NCI-H748 (cell line): ENCODE measurements at regions not wholly inside any gene's neighbourhood (a gene's known extent, or its start where the extent isn't known, plus 50 kb on each side); places are given as distances from the start of the nearest gene placed in this dataset.
"Not testable (repeated sequence)": the region's sequence is repeated elsewhere in the genome, so short reads cannot be mapped to it uniquely, and the experiment has no call there.

ENCODE experiments used
- DNase-seq: peaks from one replicate; lab custom pipeline; 2025; ENCODE audit not compliant: unreplicated experiment; lab: John Stamatoyannopoulos, UW

DNA sequence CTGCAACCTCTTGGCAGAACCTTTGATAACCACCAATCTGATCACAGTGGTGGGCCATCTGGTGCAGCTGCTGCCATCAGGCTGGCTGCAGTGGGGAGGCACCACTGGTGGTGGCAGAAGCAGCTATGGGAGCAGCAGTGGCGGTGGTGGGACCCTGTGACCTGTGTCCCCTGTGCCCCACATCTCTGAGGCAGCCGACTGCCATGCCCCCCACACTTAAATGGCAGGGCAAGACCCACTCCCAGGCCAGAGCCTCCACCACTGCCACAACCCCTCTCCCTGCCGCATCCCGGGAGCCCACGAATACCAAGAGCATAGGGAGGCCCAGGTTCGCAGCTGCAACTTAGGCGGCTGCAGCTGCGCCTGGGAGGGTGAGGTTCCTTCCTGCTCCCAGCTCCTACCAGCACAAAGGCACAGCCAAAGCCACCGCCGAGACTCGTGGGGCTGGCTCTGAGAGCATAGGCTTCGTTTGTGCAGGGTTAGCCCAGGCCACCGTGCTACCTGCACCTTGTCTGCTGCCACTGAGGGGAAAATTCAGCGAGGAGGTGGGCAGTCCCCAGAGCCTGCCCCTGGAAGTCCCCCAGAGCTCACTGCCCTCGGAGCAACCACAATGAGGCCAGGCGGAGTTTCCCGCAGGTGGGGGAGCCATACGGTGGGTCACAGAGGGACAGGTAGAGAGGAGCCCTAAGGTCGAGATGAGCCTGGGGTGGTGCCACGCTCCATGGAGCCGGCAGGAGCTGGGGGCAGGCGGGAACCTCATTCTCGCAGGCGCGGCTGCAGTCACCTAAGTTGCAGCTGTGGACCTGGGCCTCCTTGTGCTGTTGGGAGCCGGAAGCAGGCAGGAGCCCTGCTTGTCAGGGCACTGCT is 518.7 kb downstream of the RWDD3 start:
- no peak for DNase-seq

DNA sequence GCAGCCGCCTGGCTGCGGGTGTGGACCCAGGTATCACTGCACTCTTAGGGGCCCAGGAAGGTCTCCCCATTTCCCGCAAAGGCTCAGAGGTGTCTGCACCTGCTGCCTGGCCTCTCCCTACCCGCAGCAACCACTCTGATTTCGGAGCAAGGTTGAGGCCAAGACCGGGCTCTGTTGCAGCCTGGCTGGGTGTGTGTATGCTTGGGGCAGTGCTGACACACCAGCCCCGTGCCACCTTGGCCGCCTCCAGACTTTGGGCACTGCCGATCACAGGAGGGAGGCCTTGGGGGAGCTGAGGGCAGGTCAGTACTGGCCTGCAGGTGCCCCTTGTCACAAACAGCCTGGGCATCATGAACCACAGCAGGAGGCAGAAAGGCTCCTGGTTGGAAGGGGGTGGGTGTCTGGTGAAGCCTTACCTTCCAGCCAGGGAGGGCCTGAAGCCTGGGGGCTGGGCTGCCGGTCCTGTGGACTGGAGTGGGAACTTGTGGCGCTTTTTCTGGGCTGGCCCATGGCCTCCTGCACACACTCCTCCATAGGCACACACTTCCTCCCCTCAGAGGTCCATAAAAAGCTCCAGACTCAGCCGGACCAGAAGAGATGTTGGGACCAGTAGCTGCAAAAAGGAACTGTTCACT is 519.5 kb downstream of the RWDD3 start:
- no peak for DNase-seq

DNA sequence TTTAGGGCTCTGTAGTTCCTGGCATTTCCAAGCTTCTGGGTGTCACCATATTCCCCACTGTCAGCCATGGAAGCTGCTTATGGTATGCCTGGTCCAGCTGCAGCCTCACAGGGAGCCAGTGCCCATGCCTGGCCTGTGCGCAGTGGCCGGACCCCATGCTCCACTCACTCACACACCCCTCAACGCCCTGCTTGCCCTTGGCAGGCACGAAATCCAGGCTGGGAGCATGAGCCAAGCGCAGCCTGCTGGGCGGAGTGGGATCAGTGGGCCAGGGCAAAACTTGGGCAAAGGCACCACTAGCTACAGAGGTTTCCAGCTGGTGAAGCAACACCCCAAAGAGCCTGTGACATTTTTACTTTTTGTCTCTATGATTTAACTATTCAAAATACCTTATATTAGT is 520.4 kb downstream of the RWDD3 start:
- no peak for DNase-seq

DNA sequence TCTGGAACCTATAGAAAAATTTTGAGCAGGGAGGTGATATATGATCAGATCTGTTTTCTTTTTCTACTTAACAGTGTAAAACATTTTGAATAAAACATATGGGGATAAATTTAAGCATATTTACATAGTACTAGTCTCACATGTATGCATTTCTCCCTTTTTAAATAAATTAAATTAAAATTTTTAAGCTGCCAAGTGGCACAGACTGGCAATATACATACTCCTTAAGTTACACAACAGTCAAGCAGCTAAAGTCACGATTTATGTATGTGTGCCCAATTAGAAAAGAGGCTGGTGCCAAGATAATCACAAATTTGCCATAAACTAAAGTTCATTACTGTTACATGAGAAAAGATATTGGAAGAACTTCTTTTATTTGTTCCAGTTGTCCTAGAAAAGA is 532.0 kb downstream of the RWDD3 start:
- DNase-seq = no peak

DNA sequence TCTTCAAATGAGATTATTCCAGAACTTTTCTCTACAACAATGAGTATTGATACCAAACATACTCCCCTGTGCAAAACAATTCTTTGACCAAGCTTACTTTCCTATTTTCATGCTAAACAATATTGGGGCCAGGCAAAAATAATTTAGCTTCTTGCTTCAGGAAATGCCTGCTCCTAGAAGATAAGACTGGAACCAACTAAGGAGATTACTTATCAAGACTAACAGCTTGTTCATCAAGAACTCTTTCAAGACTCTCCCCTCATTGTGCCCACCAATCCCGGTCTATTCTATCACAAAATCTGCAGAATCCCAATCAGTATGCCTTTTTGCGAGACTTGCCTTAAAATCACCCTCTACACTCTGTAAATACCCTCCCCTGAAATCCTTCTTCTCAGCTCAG is 536.6 kb downstream of the RWDD3 start:
- no peak for DNase-seq

DNA sequence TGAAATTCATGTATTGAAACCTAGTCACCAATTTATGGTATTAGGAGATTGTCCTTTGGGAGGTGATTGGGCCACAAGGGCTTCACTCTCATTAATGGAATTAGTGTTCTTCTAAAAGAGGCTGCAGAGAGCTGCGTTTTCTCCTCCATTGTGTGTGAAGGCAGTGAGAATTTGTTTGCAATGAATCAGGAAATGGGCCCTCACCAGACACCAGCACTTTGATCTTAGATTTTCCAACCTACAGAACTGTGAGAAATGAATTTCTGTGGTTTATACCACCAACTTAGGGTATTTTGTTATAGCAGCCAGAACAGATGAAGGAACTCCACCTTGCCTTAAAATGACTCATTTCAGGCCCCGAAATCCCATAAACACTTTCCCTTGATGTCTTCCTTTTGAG is 544.2 kb downstream of the RWDD3 start:
- DNase-seq = no peak

DNA sequence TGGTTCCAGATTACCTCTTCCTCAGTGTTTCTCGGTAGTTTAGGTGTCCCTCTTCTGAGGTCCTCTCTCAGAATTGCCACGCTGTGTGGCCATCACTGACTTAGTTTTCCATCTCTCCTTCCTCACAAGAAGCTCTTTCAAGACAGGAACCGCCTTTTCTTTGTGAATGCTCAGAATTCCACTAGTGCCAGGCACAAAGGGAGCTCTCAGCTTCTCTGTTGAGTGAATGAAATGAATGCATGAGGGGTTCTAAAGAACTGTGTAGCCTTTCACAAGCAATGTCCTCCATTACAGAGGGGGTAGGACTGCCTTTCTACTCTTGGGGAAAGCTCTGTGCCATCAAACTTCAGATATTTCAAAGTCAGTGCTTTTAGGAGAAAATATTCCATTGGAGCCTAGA is 546.8 kb downstream of the RWDD3 start:
- no peak for DNase-seq

DNA sequence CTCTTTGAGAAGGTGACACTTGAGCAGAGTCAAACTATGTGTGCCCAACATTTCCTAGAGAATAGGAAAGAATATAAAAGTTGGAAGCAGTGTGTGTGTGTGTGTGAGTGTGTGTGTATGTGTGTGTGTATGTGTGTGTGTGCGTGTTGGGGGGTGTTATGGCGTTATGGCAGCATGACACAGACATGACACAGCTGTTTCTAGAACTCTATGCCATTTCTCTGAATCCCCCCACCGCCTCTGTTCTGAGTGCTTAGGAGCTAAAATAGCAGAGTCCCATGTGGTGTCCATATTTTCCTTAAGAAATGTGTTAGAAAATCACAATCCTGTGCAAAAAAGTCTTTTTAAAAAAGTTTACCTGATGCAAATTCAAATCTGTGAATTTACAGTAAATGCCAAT is 556.1 kb downstream of the RWDD3 start:
- no peak for DNase-seq

DNA sequence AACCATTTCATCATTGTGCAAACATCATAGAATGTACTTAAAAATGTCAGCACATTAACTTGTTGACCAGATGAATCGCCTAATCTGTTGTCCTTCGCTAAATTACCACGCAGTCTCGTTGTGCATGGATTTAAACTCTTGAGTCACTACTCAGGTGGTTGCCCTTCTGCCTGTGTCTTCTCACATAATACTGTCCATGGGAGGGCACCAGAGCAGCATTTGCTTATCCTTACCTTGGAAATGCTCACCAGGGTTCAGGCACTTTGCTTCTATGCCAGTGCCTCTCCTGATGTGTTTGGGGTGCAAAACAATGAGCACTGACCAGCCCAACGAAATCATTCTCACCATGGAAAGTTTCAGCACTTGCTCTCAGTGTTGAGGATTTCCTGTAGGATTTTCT is 559.9 kb downstream of the RWDD3 start:
- DNase-seq = peak; percentile 42

DNA sequence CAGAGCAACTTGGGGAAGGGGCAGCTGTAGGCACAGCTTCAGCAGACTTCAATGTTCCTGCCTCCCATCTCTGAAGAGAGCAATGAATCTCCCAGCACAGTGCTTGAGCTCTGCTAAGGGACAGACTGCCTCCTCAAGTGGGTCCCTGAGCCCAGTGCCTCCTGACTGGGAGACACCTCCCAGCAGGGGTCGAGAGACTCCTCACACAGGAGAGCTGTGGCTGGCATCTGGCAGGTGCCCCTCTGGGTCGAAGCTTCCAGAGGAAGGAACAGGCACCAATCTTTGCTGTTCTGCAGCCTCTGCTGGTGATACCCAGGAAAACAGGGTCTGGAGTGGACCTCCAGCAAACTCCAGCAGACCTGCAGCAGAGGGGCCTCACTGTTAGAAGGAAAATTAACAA is 563.8 kb downstream of the RWDD3 start:
- DNase-seq = not testable (repeated sequence)

DNA sequence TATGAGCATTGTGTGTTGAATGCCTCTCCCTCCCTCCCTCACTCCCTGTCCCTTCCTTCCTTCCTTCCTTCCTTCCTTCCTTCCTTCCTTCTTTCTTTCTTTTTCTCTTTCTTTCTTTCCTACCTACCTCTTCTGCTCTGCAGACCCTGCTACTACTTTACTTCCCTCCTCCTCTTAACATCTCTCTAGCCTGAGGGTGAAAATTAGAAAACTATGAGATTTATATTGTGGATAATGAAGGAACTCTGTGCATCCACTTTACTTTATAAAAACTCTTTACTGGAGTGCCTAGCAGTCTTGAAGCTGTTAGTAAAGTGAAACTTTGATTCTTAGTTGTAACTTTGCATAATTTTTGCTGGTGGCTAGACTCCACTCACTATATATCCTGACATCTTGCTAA is 572.2 kb downstream of the RWDD3 start:
- no peak for DNase-seq

DNA sequence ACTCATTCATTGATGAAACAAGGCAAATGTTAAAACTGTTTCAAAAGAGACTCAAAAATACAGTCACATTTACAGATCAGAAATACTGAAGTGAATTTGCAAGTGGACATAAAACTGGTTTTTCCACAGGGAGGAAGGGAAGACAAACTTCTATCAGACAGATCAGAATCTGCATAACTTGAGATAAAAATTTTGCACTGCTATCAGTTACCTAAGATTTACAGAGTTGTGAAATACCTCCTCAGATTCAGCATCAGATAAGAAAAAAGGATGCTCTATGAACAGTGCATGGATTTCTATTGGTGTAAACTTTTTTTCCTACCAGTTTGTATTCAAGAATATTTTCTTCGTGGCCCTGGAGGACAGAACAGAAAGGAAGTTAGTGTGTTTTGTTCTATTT is 575.4 kb downstream of the RWDD3 start:
- no peak for DNase-seq

DNA sequence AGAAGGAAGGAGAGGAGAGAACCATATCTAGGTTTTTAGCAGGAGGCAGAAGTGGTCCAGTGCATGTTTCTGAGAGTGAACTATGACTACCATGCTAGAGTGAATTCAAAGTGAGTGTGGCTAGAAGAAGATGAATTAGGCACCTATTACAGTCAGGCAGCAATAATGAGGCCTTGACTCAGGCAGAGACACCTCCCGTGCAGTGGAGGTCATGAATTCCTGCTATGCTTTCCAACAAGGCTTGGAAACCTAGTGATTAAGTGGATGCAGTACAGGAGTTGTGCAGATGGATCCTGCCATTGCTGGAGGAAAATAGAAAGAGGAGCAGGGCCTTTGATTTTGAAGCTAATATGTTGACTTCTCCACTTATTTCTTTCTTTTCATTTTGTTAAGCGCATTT is 581.5 kb downstream of the RWDD3 start:
- no peak for DNase-seq

DNA sequence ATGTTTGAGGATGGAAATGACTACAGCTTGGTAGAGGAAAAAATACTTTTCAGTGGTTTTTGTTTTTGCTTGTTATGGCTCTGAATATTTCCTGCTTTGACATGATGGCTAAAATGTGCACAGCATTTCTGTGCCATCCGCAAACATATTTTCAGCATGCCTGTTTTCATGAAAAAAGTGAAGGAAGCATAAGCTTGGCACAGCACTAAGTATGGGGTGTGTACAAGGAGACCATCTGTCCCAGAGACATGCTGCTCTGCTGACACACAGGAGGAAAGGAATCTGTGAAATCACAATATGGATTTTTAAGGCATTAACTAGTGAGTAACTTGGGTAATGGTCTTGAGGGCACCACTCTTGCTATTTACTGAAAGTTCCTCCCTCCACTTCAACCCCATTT is 595.5 kb downstream of the RWDD3 start:
- DNase-seq = no peak

DNA sequence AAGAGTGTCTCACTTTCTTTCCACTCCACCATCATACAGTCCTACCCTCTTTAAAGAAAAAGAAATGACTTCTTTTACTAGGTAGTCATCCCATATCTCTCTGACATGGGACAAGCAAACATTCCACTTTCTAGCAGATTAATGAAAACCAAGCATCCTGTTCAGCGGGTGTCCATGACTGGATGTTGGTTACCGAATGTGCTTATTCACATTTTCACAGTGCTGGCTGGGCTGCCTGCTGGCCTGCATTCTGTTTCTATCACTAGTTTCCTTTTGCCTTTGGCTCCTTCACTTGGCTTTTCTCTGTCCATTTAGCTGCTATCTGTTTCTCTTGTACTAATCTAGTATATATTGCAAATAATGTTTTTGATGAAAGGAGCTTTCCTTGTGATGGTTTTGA is 598.4 kb downstream of the RWDD3 start:
- no peak for DNase-seq

DNA sequence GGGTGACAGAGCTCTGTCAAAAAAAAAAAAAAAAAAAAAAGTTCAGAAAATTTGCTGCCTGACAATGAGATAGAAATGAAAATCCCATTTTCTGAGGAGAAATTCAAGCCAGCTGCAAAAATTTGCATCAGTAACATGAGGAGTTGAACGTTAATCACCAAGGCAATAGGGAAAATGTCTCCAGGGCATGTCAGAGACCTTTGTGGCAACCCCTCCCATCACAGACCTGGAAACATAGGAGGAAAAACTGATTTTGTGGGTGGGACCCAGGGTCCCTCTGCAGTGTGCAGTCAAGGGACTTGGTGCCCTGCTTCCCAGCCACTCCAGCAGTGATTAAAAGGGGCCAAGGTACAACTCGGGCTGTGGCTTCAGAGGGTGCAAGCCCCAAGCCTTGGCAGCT is 615.4 kb downstream of the RWDD3 start:
- no peak for DNase-seq

DNA sequence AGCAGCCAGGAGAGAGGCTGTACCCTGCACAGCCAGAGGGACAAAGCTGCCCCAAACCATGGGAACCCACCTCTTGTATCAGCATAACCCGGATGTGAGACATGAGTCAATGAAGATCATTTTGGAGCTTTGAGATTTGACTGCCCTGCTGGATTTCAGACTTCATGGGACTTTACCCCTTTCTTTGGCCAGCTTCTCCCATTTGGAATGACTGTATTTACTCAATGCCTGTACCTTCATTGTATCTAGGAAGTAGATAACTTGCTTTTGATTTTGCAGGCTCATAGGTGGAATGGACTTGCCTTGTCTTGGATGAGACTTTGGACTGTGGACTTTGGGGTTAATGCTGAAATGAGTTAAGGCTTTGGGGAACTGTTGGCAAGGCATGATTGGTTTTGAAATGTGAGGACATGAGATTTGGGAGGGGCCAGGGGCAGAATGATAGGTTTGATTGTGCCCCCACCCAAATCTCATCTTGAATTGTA is 616.2 kb downstream of the RWDD3 start:
- DNase-seq = no peak

DNA sequence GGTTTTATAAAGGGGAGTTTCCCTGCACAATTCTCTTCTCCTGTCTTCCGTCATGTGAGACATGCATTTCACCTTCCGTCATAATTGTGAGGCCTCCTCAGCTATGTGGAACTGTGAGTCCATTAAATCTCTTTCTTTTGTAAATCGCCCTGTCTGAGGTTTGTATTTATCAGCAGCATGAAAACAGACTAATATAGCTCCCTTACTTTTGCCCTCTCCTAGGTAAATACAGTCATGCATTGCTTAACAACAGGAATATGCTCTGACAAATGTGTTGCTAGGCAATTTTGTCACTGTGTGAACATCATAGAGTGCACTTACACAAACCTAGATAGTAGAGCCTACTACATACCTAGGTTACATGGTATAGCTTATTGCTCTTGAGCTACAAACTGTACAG is 616.8 kb downstream of the RWDD3 start:
- no peak for DNase-seq

DNA sequence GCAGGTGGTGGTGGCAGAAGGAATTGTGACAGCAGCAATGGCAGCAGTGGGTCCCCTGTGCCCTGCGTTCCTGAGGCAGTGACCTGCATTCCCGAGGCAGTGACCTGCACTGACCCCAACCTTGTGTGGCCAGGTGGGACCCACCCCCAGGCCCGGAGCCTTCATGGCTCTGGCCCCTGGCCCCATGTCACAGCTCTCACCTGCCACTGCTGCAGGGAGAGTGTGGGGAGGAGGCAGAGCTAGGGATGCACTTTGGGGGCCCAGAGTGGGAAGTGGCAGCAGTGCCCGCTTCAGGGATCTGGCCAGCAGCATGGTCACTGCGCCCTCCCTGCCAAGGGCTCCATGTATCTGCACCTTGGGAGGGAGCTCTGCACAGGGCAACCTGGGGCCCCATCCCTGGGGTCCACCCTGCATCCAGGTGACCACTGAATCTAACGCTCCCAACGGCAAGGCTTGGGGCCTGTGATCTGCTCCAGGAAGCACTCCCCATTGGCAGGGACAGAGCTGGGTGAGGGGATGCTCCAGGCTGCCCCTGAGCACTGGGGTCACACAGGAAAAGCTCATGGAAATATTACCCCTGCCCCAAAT is 618.6 kb downstream of the RWDD3 start:
- DNase-seq = no peak

DNA sequence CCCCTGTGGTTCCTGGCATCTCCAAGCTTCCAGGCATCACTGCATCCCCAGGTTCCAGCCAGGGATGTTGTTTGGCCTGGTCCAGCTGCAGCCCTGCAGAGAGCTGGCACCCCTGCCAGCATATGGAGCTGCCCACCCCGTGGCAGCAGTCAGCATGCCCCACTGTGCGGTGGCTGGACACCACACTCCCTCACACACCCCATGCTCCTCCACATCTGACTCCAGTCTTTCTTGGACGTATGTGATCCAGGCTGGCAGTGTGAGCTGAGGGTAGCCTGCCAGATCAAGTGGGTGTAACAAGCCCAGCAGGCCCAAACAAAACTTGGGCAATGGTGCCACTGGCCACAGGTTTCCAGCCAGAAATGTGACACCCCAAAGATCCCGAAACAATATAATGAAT is 620.4 kb downstream of the RWDD3 start:
- DNase-seq = no peak

DNA sequence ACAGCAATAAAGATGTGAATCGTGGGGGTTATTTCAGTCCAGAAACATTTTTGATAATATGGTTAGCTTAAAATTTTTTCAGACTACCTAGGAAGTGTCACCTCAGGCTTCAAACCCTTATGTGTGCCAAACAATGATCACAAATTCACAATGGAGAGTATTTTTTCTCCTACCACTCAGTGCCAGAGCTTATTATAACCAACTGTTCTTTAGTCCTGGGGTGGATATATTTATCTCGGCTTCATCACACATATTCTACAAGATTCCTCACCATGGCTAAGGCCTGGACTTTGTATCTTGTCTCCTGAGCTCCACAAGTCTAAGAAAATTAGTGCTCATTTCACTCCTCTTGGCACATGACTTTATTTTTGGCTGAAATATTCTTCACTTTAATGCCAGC is 629.1 kb downstream of the RWDD3 start:
- DNase-seq = no peak

DNA sequence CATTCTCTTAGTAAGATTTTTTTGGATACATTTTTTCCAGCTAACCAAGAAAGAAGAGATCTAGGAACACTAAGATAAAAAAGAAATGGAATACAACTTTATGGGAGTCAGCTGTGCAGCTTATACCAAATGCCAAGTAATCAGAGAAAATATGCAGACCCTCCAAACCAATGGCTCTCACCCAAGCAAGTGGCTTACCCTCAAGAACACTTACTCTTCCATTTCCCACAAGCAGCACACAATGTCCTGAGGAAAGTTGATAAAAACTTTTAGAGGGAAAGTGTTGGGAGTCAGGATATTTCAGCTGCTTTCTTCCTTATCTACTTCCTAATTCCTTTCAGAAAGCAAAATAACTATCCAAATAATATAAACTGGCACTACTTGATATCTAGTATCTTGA is 631.8 kb downstream of the RWDD3 start:
- DNase-seq = no peak
